WI38 (cell line): ENCODE measurements at regions not wholly inside any gene's neighbourhood (a gene's known extent, or its start where the extent isn't known, plus 50 kb on each side); places are given as distances from the start of the nearest gene placed in this dataset.

Source experiments
- H3K4me3 ChIP-seq: 2 replicates; pipeline ENCODE4 v1.5.1; 2011; ENCODE audit warnings: low read depth, mild to moderate bottlenecking, control low read depth, low read length
- CTCF ChIP-seq: IDR thresholded peaks from 2 replicates; pipeline ENCODE4 v1.5.1; 2012; ENCODE audit warnings: low read depth, mild to moderate bottlenecking, control low read depth, low read length

DNA sequence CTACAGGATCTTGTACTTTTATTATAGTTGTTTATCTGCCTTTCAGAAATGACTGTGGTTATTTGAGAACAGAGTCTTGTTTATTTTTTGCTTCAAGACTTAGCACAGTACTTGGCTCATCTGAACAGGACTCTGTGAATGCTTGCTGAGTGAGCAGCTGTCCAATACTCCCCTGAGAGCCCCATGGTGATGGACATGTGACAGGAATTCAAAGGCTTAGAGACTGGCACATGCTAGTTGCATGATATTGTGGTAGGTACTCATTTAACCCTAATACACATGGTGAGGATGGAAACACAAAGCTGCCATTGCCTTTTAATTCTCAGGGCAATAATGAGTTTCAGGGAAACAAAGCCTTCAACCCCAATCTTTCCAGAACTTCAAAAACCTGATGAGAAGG is 97.3 kb downstream of the GEMIN8 start:
- no peak overlapping the region for H3K4me3 ChIP-seq

DNA sequence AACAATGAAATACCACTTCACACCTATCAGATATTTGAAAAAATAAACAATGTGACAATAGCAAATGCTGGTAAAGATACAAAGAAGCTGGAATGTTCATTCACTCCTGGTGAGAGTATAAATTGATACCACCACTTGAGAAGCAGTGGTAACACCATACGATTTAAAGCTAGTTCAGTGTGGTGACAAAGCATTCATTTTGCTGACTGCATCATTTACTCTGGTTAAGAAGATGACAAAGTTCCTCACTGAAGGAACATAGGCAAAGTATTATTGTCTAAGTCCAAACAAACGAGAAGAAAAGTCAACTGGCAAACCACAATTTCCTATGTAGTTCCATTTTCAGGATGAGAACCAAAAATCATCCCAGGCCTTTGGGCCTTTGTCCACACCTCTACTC is 102.5 kb downstream of the GEMIN8 start:
- TF ChIP-seq CTCF, result no peak
- H3K4me3 ChIP-seq, result no peak overlapping the region

More for the DNA sequence above, 97.3 kb downstream of the GEMIN8 start:
- TF ChIP-seq CTCF, result no peak

GRCh38 chrX:13923845-13924244 is 105.8 kb downstream of the GEMIN8 start:
- no peak overlapping the region for H3K4me3 ChIP-seq
- TF ChIP-seq CTCF, result no peak

- TF ChIP-seq CTCF, result no peak
- H3K4me3 ChIP-seq, result no peak overlapping the region
These were observed 106.4 kb upstream of the GPM6B start for GRCh38 chrX:13923289-13923688.

DNA sequence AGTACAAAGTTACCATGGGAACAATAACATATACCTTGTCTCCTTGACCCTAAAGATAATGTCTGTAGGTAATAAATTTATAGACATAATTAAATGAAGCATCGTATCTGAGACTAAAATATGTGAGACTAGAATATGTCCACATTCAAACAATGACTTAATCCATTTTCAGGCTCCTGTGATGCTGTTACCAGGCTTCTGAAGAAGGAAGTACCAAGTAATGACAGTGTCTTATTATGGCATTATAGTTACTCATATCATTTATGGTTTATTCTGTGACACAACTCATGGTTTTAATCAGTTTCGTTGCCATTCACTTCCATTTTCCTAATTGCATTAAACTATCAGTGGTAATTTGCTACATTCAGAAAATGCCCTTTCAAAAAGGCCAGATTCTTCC is 100.6 kb upstream of the GPM6B start:
- no peak overlapping the region for H3K4me3 ChIP-seq
- TF ChIP-seq CTCF, result no peak

DNA sequence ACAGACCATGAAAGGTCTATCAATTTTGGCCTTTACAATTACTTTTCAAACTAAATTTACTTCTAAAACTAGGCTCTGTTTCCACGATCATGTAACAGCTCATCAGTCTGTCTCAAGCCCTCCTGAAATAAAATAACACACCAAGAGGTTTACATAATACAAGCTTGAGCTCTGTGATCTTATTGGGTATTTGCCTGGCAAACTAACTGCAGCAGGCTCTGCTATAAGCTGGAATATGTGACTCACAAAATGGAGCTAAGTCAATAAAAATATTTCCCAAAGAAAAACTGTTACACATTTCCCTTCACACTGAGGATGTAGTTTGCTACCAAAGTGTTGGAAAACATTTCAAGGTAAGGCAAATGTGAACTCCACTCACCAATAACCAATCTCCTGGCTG is 94.7 kb upstream of the GPM6B start:
- H3K4me3 ChIP-seq, result no peak overlapping the region

DNA sequence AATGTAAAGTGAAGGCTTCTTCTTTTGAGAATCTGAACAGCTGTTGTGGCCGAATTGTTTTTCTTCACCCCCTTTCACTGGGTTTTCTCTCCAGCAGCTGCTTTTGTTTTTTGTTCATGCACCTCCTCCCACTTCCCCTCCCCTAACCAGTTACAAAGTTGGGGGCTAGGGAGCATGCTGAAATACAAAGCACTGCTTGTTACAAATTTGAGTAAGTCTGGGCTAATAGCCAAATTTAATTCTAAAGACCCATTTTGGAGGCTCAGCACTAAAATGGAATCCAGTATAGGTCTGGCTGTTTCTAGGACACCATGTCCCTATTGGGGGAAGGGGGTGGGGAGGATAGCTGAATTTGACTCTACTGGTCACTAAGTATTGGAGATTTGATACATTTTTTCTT is 89.2 kb upstream of the GPM6B start:
- TF ChIP-seq CTCF, result no peak
- H3K4me3 ChIP-seq, result no peak overlapping the region

More for the DNA sequence above, 94.7 kb upstream of the GPM6B start:
- TF ChIP-seq CTCF, result no peak
